Smooth muscle cell (in vitro differentiated cells): ENCODE measurements at regions not wholly inside any gene's neighbourhood (a gene's known extent, or its start where the extent isn't known, plus 50 kb on each side); places are given as distances from the start of the nearest gene placed in this dataset.

Experiments used
- DNase-seq: peaks from one replicate; lab custom pipeline; 2025; ENCODE audit not compliant: unreplicated experiment; lab: John Stamatoyannopoulos, UW
- H2AFZ ChIP-seq: fragments of 200-600 bp; sonication (generic); 2 replicates; pipeline ENCODE4 v1.6.0; 2016; ENCODE audit warnings: antibody characterized with exemption, low read depth, mild to moderate bottlenecking
- H3F3A ChIP-seq: fragments of 200-600 bp; sonication (generic); 2 replicates; pipeline ENCODE4 v1.6.0; 2017; ENCODE audit warnings: antibody characterized with exemption, low read depth
- H3K27ac ChIP-seq: fragments of 200-600 bp; sonication (generic); 2 replicates; pipeline ENCODE4 v1.5.1; 2016; ENCODE audit warnings: low read depth, mild to moderate bottlenecking
- H3K27me3 ChIP-seq: fragments of 200-600 bp; sonication (generic); 2 replicates; pipeline ENCODE4 v1.6.1; 2016; ENCODE audit warnings: low read depth, mild to moderate bottlenecking
- H3K36me3 ChIP-seq: fragments of 200-600 bp; sonication (generic); 2 replicates; pipeline ENCODE4 v1.5.1; 2016; ENCODE audit warnings: low read depth
- H3K4me1 ChIP-seq: fragments of 200-600 bp; sonication (generic); 2 replicates; pipeline ENCODE4 v1.5.1; 2016; ENCODE audit warnings: low read depth
- H3K4me2 ChIP-seq: fragments of 200-600 bp; sonication (generic); 2 replicates; pipeline ENCODE4 v1.6.0; 2016; ENCODE audit warnings: mild to moderate bottlenecking
- H3K4me3 ChIP-seq: fragments of 200-600 bp; sonication (generic); 2 replicates; pipeline ENCODE4 v1.5.1; 2016; ENCODE audit warnings: mild to moderate bottlenecking
- H3K79me2 ChIP-seq: fragments of 200-600 bp; sonication (generic); 2 replicates; pipeline ENCODE4 v1.6.0; 2016; ENCODE audit warnings: low read depth, mild to moderate bottlenecking
- H3K9ac ChIP-seq: fragments of 200-600 bp; sonication (generic); 2 replicates; pipeline ENCODE4 v1.6.0; 2016; ENCODE audit warnings: low read depth
- H3K9me3 ChIP-seq: fragments of 200-600 bp; sonication (generic); replicated peaks from 2 replicates; pipeline ENCODE4 v1.5.1; 2016; ENCODE audit warnings: low read depth
- H4K20me1 ChIP-seq: fragments of 200-600 bp; sonication (generic); 2 replicates; pipeline ENCODE4 v1.6.0; 2016; ENCODE audit warnings: low read depth
- CTCF ChIP-seq: fragments of 200-600 bp; sonication (generic); IDR thresholded peaks from 2 replicates; pipeline ENCODE4 v1.5.1; 2017; ENCODE audit warnings: borderline replicate concordance, mild to moderate bottlenecking, antibody characterized with exemption; ENCODE audit not compliant: insufficient read depth, poor library complexity, severe bottlenecking
- WGBS: methylation state at CpG from one replicate; pipeline ENCODE4 v1.1.7; 2016; ENCODE audit warnings: low lambda C conversion rate; 5-methylcytosine and 5-hydroxymethylcytosine counted together

GRCh38 chr7:3107228-3107763 is 63.6 kb upstream of the CARD11 start:
- 78% methylated on average over 8 of the region's 8 CpGs for WGBS
- Histone ChIP-seq H3F3A (no peaks in the 10 kb centered on the region), H4K20me1 (no peaks in the 10 kb centered on the region), H3K79me2 (no peaks in the 10 kb centered on the region), H3K4me2 (no peak overlapping the region), H2AFZ (no peak overlapping the region), H3K4me1 (no peaks in the 10 kb centered on the region), H3K4me3 (no peak overlapping the region), H3K9me3 (no peaks in the 10 kb centered on the region), H3K9ac (no peak overlapping the region), H3K27me3 (no peaks in the 10 kb centered on the region), H3K36me3 (no peaks in the 10 kb centered on the region), H3K27ac (no peak overlapping the region)
- no peak for TF ChIP-seq CTCF
- DNase-seq = no peak

GRCh38 chr7:3107889-3108570 is 64.4 kb upstream of the CARD11 start:
- DNase-seq = no peak
- no peak overlapping the region for H3K4me2 ChIP-seq
- no peak overlapping the region for H2AFZ ChIP-seq
- H3K27me3 ChIP-seq = no peaks in the 10 kb centered on the region
- WGBS = 90% methylated on average over 8 of the region's 8 CpGs
- H3F3A ChIP-seq = no peaks in the 10 kb centered on the region
- no peaks in the 10 kb centered on the region for H4K20me1 ChIP-seq
- TF ChIP-seq CTCF = no peak
- no peaks in the 10 kb centered on the region for H3K79me2 ChIP-seq
- no peaks in the 10 kb centered on the region for H3K4me1 ChIP-seq
- H3K9me3 ChIP-seq = no peaks in the 10 kb centered on the region
- no peak overlapping the region for H3K9ac ChIP-seq
- H3K36me3 ChIP-seq = no peaks in the 10 kb centered on the region
- H3K4me3 ChIP-seq = no peak overlapping the region
- no peak overlapping the region for H3K27ac ChIP-seq

DNA sequence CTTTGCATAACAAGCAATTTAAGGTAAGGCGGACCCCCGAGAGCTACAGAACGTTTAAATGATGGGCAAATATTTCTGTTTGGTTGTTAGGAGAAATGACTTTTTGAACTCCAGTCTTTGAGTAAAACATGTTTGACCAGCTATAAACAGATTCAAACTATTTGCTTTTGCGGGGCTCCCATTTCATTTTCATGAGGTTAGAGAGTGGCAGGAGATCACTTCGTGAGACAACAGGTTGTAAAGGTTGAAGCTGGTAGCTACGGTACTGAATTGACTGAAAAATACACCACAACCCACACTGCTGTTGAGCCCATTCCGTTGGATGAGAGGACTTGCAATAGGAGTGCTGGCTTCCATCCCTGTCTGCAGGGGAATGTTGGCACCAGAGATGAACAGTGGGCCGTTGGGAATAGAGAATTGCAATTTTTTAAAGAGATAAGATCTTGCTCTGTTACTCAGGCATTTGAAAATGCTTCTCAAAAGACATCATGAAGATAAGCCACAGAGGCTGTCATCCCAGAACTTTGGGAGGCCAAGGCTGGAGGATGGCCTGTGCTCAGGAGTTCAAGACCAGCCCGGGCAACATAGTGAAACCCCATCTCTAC is 65.7 kb upstream of the CARD11 start:
- Histone ChIP-seq H3K4me2 (no peak overlapping the region), H3K27me3 (no peaks in the 10 kb centered on the region), H3K9me3 (no peaks in the 10 kb centered on the region), H3K4me1 (no peaks in the 10 kb centered on the region), H4K20me1 (no peaks in the 10 kb centered on the region), H3K4me3 (no peak overlapping the region), H3K36me3 (no peaks in the 10 kb centered on the region), H3K79me2 (no peaks in the 10 kb centered on the region), H2AFZ (no peak overlapping the region), H3K27ac (no peak overlapping the region), H3K9ac (no peak overlapping the region), H3F3A (no peaks in the 10 kb centered on the region)
- no peak for DNase-seq
- WGBS = 67% methylated on average over 9 of the region's 9 CpGs
- no peak for TF ChIP-seq CTCF
